ENCODE measurements at regions not wholly inside any gene's neighbourhood (a gene's known extent, or its start where the extent isn't known, plus 50 kb on each side); places are given as distances from the start of the nearest gene placed in this dataset.

DNA sequence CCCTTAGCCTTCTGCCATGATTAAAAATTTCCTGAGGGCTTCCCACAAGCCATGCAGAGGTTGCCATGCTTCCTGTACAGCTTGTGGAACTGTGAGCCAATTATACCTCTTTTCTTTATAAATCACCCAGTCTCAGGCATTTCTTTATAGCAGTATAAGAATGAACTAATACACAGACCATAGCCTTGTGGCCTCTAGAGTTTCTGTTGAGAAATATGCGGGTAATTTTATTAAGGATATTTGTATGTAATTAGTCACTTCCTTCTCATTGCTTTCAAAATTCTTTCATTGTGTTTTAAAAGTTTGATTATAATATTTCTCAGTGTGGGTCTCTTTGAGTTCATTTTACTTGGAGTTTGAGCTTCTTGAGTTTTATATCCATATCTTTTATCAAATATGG, 484.9 kb downstream of the COL12A1 start:
- no peak for DNase-seq
- Mint-ChIP-seq H3K4me1 (no peaks in the 10 kb centered on the region), H3K27me3 (ENCODE audit: low read depth in 2 of 2) (no peaks in the 10 kb centered on the region), H3K9me3 (peaks cover 6 to 21% of the 10 kb centered on the region in 2 donors), H3K4me3 (no peak overlapping the region), H3K36me3 (no peaks in the 10 kb centered on the region), H3K27ac (no peak overlapping the region)
- intact Hi-C loops (cut with micrococcal nuclease) = no loop called here
- no peaks in the 10 kb centered on the region for H3K9me3 ChIP-seq (ENCODE audit: control insufficient read depth, insufficient read depth, low read length)
- no peak for ATAC-seq
- no peaks in the 10 kb centered on the region for H3K4me1 ChIP-seq (ENCODE audit: control insufficient read depth, insufficient read depth, low read length)
- no peak overlapping the region for H3K27ac ChIP-seq (ENCODE audit: low read length)
- TF ChIP-seq, protein P1, sequence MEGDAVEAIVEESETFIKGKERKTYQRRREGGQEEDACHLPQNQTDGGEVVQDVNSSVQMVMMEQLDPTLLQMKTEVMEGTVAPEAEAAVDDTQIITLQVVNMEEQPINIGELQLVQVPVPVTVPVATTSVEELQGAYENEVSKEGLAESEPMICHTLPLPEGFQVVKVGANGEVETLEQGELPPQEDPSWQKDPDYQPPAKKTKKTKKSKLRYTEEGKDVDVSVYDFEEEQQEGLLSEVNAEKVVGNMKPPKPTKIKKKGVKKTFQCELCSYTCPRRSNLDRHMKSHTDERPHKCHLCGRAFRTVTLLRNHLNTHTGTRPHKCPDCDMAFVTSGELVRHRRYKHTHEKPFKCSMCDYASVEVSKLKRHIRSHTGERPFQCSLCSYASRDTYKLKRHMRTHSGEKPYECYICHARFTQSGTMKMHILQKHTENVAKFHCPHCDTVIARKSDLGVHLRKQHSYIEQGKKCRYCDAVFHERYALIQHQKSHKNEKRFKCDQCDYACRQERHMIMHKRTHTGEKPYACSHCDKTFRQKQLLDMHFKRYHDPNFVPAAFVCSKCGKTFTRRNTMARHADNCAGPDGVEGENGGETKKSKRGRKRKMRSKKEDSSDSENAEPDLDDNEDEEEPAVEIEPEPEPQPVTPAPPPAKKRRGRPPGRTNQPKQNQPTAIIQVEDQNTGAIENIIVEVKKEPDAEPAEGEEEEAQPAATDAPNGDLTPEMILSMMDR (IDR thresholded peaks at IDR 0.05) = no peak
- no CpG with 5 or more reads among the region's 1 CpG for WGBS (ENCODE audit: insufficient coverage)
- H3K36me3 ChIP-seq (ENCODE audit: control insufficient read depth, insufficient read depth, low read length) = no peaks in the 10 kb centered on the region
- no peaks in the 10 kb centered on the region for H3K27me3 ChIP-seq (ENCODE audit: control insufficient read depth, insufficient read depth, low read length)
- H3K4me3 ChIP-seq (ENCODE audit: low read length) = no peak overlapping the region

DNA sequence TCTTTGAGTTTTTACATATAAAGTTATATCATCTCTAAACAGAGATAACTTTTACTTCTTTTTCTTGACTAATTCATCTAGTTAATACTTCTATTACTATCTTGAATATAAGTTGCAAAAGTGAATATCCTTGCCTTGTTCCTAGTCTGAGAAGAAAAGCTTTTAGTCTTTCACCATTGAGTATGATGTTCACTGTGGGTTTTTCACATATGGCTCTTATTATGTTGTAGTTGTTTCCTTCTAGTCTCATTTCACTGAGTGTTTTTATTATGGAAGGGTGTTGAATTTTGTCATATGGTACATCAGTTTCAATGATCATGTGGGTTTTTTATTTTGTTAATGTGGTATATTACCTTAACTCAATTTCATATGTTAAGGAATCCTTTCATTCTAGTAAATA, 488.3 kb downstream of the COL12A1 start:
- Histone ChIP-seq H3K27ac (ENCODE audit: low read length) (no peak overlapping the region), H3K9me3 (ENCODE audit: control insufficient read depth, insufficient read depth, low read length) (no peaks in the 10 kb centered on the region), H3K4me1 (ENCODE audit: control insufficient read depth, insufficient read depth, low read length) (no peaks in the 10 kb centered on the region), H3K36me3 (ENCODE audit: control insufficient read depth, insufficient read depth, low read length) (no peaks in the 10 kb centered on the region), H3K27me3 (ENCODE audit: control insufficient read depth, insufficient read depth, low read length) (no peaks in the 10 kb centered on the region), H3K4me3 (ENCODE audit: low read length) (no peak overlapping the region)
- intact Hi-C loops (cut with micrococcal nuclease) = no loop called here
- no peaks in the 10 kb centered on the region for H3K27me3 Mint-ChIP-seq (ENCODE audit: low read depth in 2 of 2)
- H3K4me1 Mint-ChIP-seq = no peaks in the 10 kb centered on the region
- TF ChIP-seq, protein P1 (IDR thresholded peaks at IDR 0.05) = no peak
- H3K27ac Mint-ChIP-seq = no peak overlapping the region
- no peak overlapping the region for H3K4me3 Mint-ChIP-seq
- no peaks in the 10 kb centered on the region for H3K36me3 Mint-ChIP-seq
- H3K9me3 Mint-ChIP-seq = peaks cover 8 to 23% of the 10 kb centered on the region in 2 donors
- DNase-seq = no peak
- no peak for ATAC-seq

DNA sequence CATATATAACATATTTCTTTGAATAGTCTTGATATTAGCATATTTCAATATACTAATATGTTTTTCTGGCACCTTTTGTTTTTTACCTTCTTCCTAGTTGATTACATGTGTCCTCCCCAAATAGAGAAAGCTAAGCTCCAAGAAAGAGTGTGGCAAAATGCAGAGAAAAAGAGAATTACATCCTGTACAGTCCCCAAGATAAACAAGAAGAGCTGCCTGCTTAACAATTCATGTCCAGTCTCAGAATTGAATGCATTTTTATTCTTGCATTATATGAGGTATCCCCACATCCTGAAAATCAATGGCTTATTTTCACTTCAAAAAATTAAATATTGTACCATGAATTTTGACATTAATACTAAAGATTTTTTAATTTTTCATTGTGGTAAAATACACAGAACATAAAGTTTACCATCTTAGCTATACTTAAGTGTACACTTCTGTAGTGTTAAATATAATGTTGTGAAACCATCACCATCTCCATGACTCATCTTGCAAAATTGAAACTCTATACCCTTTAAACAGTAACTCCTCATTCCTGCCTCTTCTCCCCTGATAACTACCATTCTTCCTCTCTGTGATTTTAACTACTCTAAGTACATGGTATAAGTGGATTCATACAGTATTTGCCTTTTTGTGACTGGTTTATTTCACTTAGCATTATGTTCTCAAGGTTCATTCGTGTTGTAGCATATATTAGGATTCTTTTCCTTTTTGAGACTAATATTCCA, 490.3 kb downstream of the COL12A1 start:
- DNase-seq (no peak), ATAC-seq (no peak)
- Histone ChIP-seq H3K9me3 (ENCODE audit: control insufficient read depth, insufficient read depth, low read length) (no peaks in the 10 kb centered on the region), H3K36me3 (ENCODE audit: control insufficient read depth, insufficient read depth, low read length) (no peaks in the 10 kb centered on the region), H3K27me3 (ENCODE audit: control insufficient read depth, insufficient read depth, low read length) (no peaks in the 10 kb centered on the region), H3K4me3 (ENCODE audit: low read length) (no peak overlapping the region), H3K27ac (ENCODE audit: low read length) (no peak overlapping the region), H3K4me1 (ENCODE audit: control insufficient read depth, insufficient read depth, low read length) (no peaks in the 10 kb centered on the region)
- Mint-ChIP-seq H3K27me3 (ENCODE audit: low read depth in 2 of 2) (no peaks in the 10 kb centered on the region), H3K36me3 (no peaks in the 10 kb centered on the region), H3K9me3 (peaks cover 12 to 18% of the 10 kb centered on the region in 2 donors), H3K27ac (no peak overlapping the region), H3K4me3 (no peak overlapping the region), H3K4me1 (no peaks in the 10 kb centered on the region)
- intact Hi-C loops (cut with micrococcal nuclease) = no loop called here
- TF ChIP-seq, protein P1 (IDR thresholded peaks at IDR 0.05) = no peak
- no CpG with 5 or more reads among the region's 1 CpG for WGBS (ENCODE audit: insufficient coverage)

DNA sequence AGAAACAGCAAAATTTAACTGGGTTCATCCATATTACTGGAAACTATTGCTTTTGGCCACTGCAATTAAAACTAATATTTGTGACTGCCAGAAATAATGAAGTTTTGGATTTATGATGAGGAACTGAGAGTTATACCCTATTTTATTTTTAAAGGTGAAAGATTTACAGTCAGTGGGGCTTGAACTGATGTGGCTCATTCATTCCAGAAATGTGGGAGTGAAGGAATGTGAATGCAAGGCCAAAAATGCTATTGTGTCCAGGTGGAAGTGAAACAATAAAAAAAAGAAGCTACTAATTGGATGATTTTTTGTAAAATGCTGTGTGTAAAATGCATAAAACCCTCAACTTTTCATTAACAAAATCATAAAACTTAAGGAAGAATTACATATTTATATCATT, 491.9 kb downstream of the COL12A1 start:
- Histone ChIP-seq H3K27ac (ENCODE audit: low read length) (no peak overlapping the region), H3K27me3 (ENCODE audit: control insufficient read depth, insufficient read depth, low read length) (no peaks in the 10 kb centered on the region), H3K9me3 (ENCODE audit: control insufficient read depth, insufficient read depth, low read length) (no peaks in the 10 kb centered on the region), H3K4me3 (ENCODE audit: low read length) (no peak overlapping the region), H3K4me1 (ENCODE audit: control insufficient read depth, insufficient read depth, low read length) (no peaks in the 10 kb centered on the region), H3K36me3 (ENCODE audit: control insufficient read depth, insufficient read depth, low read length) (no peaks in the 10 kb centered on the region)
- no peak overlapping the region for H3K27ac Mint-ChIP-seq
- DNase-seq (no peak), ATAC-seq (no peak)
- H3K27me3 Mint-ChIP-seq (ENCODE audit: low read depth in 2 of 2) = no peaks in the 10 kb centered on the region
- H3K36me3 Mint-ChIP-seq = no peaks in the 10 kb centered on the region
- intact Hi-C loops (cut with micrococcal nuclease) = no loop called here
- peaks cover 12 to 13% of the 10 kb centered on the region in 2 donors for H3K9me3 Mint-ChIP-seq
- no peak overlapping the region for H3K4me3 Mint-ChIP-seq
- no peaks in the 10 kb centered on the region for H3K4me1 Mint-ChIP-seq
- TF ChIP-seq, protein P1 (IDR thresholded peaks at IDR 0.05) = no peak
